Endometrium (tissue), 2 donors: ENCODE measurements at regions not wholly inside any gene's neighbourhood (a gene's known extent, or its start where the extent isn't known, plus 50 kb on each side); places are given as distances from the start of the nearest gene placed in this dataset.

Experiments
- FAIRE-seq: peaks from 2 replicates; lab custom pipeline; 2012; peaks lifted over from hg19 to GRCh38; lab: Jason Lieb, UNC
- donor health status: control.
- donor health status: control.

- no peak for FAIRE-seq
Observed at GRCh38 chr5:129821477-129822131, 73.7 kb downstream of the MINAR2 start.

GRCh38 chr5:129830288-129830687, 74.0 kb upstream of the CHSY3 start:
- no peak for FAIRE-seq

- no peak for FAIRE-seq
Observed at GRCh38 chr5:129836321-129836720, 67.9 kb upstream of the CHSY3 start.

- no peak for FAIRE-seq
Observed at GRCh38 chr5:129844764-129845163, 59.5 kb upstream of the CHSY3 start.

- peak; percentile 74 for FAIRE-seq
Observed at GRCh38 chr5:129852747-129853352, 51.4 kb upstream of the CHSY3 start.

- FAIRE-seq, result no peak
Observed at GRCh38 chr5:129853588-129853987, 50.7 kb upstream of the CHSY3 start.
